ENCODE measurements at regions not wholly inside any gene's neighbourhood (a gene's known extent, or its start where the extent isn't known, plus 50 kb on each side); places are given as distances from the start of the nearest gene placed in this dataset.
A peak's percentile ranks its signal among the peaks of the same experiment; 100 is the strongest.

GRCh38 chr14:97978341-97978740 lies 1181.2 kb downstream of the VRK1 start:
- Histone ChIP-seq H3K4me3 (peak overlapping the region; percentile 45 to 58 (median 50)), H3K36me3 (no peaks in the 10 kb centered on the region), H3K4me1 (peaks cover 7 to 44% (median 29%) of the 10 kb centered on the region in 4 donors), H3K27me3 (no peaks in the 10 kb centered on the region), H3K9me3 (no peaks in the 10 kb centered on the region), H3K27ac (replicated peaks in 1 of 4) (peak overlapping the region; percentile 68 to 74 (median 68))
- WGBS: 6% methylated on average over 9 of the region's 9 CpGs
- TF ChIP-seq POLR2A (IDR thresholded peaks at IDR 0.05; ENCODE audit: low read depth): no peak
- no peak for TF ChIP-seq POLR2AphosphoS5 (IDR thresholded peaks at IDR 0.05)
- peak; percentile 8 to 39 (median 17) for TF ChIP-seq CTCF (IDR thresholded peaks at IDR 0.05)
- no peak for TF ChIP-seq EP300 (IDR thresholded peaks at IDR 0.05)
- no peak for DNase-seq (ENCODE audit: extremely low spot score)
- intact Hi-C loops (cut with DNase I): no loop called here

- intact Hi-C loops (cut with DNase I): no loop called here
- no peaks in the 10 kb centered on the region for H3K36me3 ChIP-seq
- no peaks in the 10 kb centered on the region for H3K27me3 ChIP-seq
- H3K9me3 ChIP-seq: no peaks in the 10 kb centered on the region
- no peak overlapping the region for H3K4me3 ChIP-seq
- 79% methylated on average over 4 of the region's 4 CpGs for WGBS
- H3K27ac ChIP-seq (replicated peaks in 1 of 4): no peak overlapping the region
- no peaks in the 10 kb centered on the region for H3K4me1 ChIP-seq
- TF ChIP-seq POLR2AphosphoS5 (IDR thresholded peaks at IDR 0.05) (no peak), EP300 (IDR thresholded peaks at IDR 0.05) (no peak)
- no peak for DNase-seq (ENCODE audit: extremely low spot score)
Observed at GRCh38 chr14:97993508-97994019, 1196.4 kb downstream of the VRK1 start.

- intact Hi-C loops (cut with DNase I): no loop called here
- H3K36me3 ChIP-seq: no peaks in the 10 kb centered on the region
- H3K4me3 ChIP-seq: no peak overlapping the region
- no peaks in the 10 kb centered on the region for H3K4me1 ChIP-seq
- no peak for DNase-seq (ENCODE audit: extremely low spot score)
- no peaks in the 10 kb centered on the region for H3K9me3 ChIP-seq
- TF ChIP-seq EP300 (IDR thresholded peaks at IDR 0.05): no peak
- no peak for TF ChIP-seq POLR2AphosphoS5 (IDR thresholded peaks at IDR 0.05)
- no peak for TF ChIP-seq CTCF (IDR thresholded peaks at IDR 0.05)
- no peak for TF ChIP-seq POLR2A (IDR thresholded peaks at IDR 0.05; ENCODE audit: low read depth)
- H3K27me3 ChIP-seq: no peaks in the 10 kb centered on the region
- H3K27ac ChIP-seq (replicated peaks in 1 of 4): no peak overlapping the region
- WGBS: 69% methylated on average over 5 of the region's 5 CpGs
Observed at GRCh38 chr14:97994020-97994531, 1196.9 kb downstream of the VRK1 start.

- no peak for DNase-seq (ENCODE audit: extremely low spot score)
- Histone ChIP-seq H3K4me1 (no peaks in the 10 kb centered on the region), H3K27ac (replicated peaks in 1 of 4) (no peak overlapping the region), H3K27me3 (no peaks in the 10 kb centered on the region), H3K36me3 (no peaks in the 10 kb centered on the region), H3K9me3 (no peaks in the 10 kb centered on the region), H3K4me3 (no peak overlapping the region)
- TF ChIP-seq POLR2AphosphoS5 (IDR thresholded peaks at IDR 0.05) (no peak), POLR2A (IDR thresholded peaks at IDR 0.05; ENCODE audit: low read depth) (no peak), CTCF (IDR thresholded peaks at IDR 0.05) (no peak)
- intact Hi-C loops (cut with DNase I): no loop called here
- WGBS: 94% methylated on average over 2 of the region's 2 CpGs
Observed at GRCh38 chr14:97995038-97995437, 1197.9 kb downstream of the VRK1 start.

GRCh38 chr14:97995531-97995930 lies 1198.3 kb downstream of the VRK1 start:
- DNase-seq (ENCODE audit: extremely low spot score): no peak
- TF ChIP-seq EP300 (IDR thresholded peaks at IDR 0.05) (no peak), CTCF (IDR thresholded peaks at IDR 0.05) (no peak), POLR2A (IDR thresholded peaks at IDR 0.05; ENCODE audit: low read depth) (no peak), POLR2AphosphoS5 (IDR thresholded peaks at IDR 0.05) (no peak)
- H3K27ac ChIP-seq (replicated peaks in 1 of 4): no peak overlapping the region
- no peaks in the 10 kb centered on the region for H3K27me3 ChIP-seq
- H3K4me1 ChIP-seq: no peaks in the 10 kb centered on the region
- WGBS: 74% methylated on average over 2 of the region's 2 CpGs
- H3K4me3 ChIP-seq: no peak overlapping the region
- no peaks in the 10 kb centered on the region for H3K9me3 ChIP-seq
- intact Hi-C loops (cut with DNase I): no loop called here
- no peaks in the 10 kb centered on the region for H3K36me3 ChIP-seq
